ENCODE measurements at regions not wholly inside any gene's neighbourhood (a gene's known extent, or its start where the extent isn't known, plus 50 kb on each side); places are given as distances from the start of the nearest gene placed in this dataset.
"Not testable (repeated sequence)": the region's sequence is repeated elsewhere in the genome, so short reads cannot be mapped to it uniquely, and the experiment has no call there.

DNA sequence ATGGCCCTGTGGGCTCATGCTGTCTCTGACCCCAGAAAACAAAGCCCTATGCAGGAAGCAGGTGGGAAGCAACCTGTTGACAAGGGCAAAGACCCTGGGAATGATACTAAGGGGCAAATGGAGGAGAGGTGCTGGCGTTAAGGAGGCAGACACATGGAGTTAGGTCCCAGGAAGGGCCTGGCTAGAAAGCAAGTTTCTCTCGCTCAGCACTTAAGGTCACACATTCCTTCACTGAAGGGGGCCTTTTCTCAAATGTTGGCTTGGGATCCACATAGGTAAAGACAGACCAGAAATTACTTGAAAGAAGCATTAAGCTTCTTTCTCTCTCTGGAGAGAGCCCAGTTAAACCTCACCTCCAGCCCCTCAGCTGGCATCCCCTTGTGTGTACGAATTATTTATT, 155.7 kb downstream of the ADRA2C start:
- TF ChIP-seq, protein P1, sequence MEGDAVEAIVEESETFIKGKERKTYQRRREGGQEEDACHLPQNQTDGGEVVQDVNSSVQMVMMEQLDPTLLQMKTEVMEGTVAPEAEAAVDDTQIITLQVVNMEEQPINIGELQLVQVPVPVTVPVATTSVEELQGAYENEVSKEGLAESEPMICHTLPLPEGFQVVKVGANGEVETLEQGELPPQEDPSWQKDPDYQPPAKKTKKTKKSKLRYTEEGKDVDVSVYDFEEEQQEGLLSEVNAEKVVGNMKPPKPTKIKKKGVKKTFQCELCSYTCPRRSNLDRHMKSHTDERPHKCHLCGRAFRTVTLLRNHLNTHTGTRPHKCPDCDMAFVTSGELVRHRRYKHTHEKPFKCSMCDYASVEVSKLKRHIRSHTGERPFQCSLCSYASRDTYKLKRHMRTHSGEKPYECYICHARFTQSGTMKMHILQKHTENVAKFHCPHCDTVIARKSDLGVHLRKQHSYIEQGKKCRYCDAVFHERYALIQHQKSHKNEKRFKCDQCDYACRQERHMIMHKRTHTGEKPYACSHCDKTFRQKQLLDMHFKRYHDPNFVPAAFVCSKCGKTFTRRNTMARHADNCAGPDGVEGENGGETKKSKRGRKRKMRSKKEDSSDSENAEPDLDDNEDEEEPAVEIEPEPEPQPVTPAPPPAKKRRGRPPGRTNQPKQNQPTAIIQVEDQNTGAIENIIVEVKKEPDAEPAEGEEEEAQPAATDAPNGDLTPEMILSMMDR (conservative IDR thresholded peaks at IDR 0.05; ENCODE audit: low read length), result not testable (repeated sequence)
- not testable (repeated sequence) for TF ChIP-seq EZH2phosphoT487 (IDR thresholded peaks at IDR 0.05; ENCODE audit: borderline replicate concordance, low read depth, low read length)

All from OCI-LY7 (cell line).